Esophagus squamous epithelium (tissue), 5 donors: ENCODE measurements at regions not wholly inside any gene's neighbourhood (a gene's known extent, or its start where the extent isn't known, plus 50 kb on each side); places are given as distances from the start of the nearest gene placed in this dataset.

Source experiments
- DNase-seq: peaks from one replicate; lab custom pipeline; 2025; lab: John Stamatoyannopoulos, UW
- H3K27ac ChIP-seq, 4 donors: fragments of 200-600 bp; sonication (generic); one replicate each; pipeline ENCODE4 v1.5.1; 2016 to 2019; ENCODE audit warnings: mild to moderate bottlenecking in 1 of 4
- H3K27me3 ChIP-seq, 4 donors: fragments of 200-600 bp; sonication (generic); 1 replicate in 3 of 4; 2 replicates in 1 of 4; pipeline versions ENCODE4 v1.5.1 to v1.6.0; 2017 to 2021; ENCODE audit warnings: antibody characterized with exemption in 1 of 4
- H3K36me3 ChIP-seq, 3 donors: fragments of 200-600 bp; sonication (generic); one replicate each; pipeline ENCODE4 v1.5.1; 2016 to 2019
- H3K4me1 ChIP-seq, 3 donors: fragments of 200-600 bp; sonication (generic); one replicate each; pipeline ENCODE4 v1.5.1; 2017 to 2019
- H3K4me3 ChIP-seq, 4 donors: fragments of 200-600 bp; sonication (generic); 1 replicate in 3 of 4; 2 replicates in 1 of 4; pipeline ENCODE4 v1.5.1; 2016 to 2019; ENCODE audit warnings: mild to moderate bottlenecking in 2 of 4, moderate library complexity in 1 of 4
- H3K9me3 ChIP-seq, 3 donors: fragments of 200-600 bp; sonication (generic); one replicate each; pipeline ENCODE4 v1.5.1; 2016 to 2019
- POLR2A ChIP-seq, 4 donors: fragments of 450-650 bp; IDR thresholded peaks; one replicate each; pipeline ENCODE4 v1.6.1; 2017; ENCODE audit warnings: antibody characterized with exemption in 4 of 4, mild to moderate bottlenecking in 4 of 4, moderate library complexity in 3 of 4
- WGBS, 2 donors: methylation state at CpG; one replicate each; pipeline ENCODE4 v1.1.5; 2018; 5-methylcytosine and 5-hydroxymethylcytosine counted together
- intact Hi-C: fragments of 100-400 bp; cut with DNase I; formaldehyde crosslinking; loops from one replicate; pipeline ENCODE4 v1.15.0; 2022
- TF ChIP-seq, protein P1 (sequence below), 6 experiments: fragments of 450-650 bp in 4 of 6; fragments of 200-600 bp in 2 of 6; sonication (generic) in 2 of 6; IDR thresholded peaks; one replicate each; pipeline ENCODE4 v1.5.1; 2016 to 2019; ENCODE audit warnings: antibody characterized with exemption in 6 of 6, mild to moderate bottlenecking in 4 of 6, moderate library complexity in 4 of 6
- donor health status: DM: yes; HTN: yes; CAD: no.

- no peak for DNase-seq
- Histone ChIP-seq H3K4me1 (no peaks in the 10 kb centered on the region), H3K27ac (no peak overlapping the region), H3K4me3 (no peak overlapping the region), H3K27me3 (no peaks in the 10 kb centered on the region), H3K9me3 (no peaks in the 10 kb centered on the region), H3K36me3 (no peaks in the 10 kb centered on the region)
- WGBS, 2 donors: 22 to 45% methylated on average over 1 to 2 of the region's 2 CpGs
- intact Hi-C loops: no loop called here
- TF ChIP-seq POLR2A (IDR thresholded peaks at IDR 0.05): no peak
- TF ChIP-seq, protein P1, sequence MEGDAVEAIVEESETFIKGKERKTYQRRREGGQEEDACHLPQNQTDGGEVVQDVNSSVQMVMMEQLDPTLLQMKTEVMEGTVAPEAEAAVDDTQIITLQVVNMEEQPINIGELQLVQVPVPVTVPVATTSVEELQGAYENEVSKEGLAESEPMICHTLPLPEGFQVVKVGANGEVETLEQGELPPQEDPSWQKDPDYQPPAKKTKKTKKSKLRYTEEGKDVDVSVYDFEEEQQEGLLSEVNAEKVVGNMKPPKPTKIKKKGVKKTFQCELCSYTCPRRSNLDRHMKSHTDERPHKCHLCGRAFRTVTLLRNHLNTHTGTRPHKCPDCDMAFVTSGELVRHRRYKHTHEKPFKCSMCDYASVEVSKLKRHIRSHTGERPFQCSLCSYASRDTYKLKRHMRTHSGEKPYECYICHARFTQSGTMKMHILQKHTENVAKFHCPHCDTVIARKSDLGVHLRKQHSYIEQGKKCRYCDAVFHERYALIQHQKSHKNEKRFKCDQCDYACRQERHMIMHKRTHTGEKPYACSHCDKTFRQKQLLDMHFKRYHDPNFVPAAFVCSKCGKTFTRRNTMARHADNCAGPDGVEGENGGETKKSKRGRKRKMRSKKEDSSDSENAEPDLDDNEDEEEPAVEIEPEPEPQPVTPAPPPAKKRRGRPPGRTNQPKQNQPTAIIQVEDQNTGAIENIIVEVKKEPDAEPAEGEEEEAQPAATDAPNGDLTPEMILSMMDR (IDR thresholded peaks at IDR 0.05): no peak
These were observed 282.6 kb upstream of the DPYD start for GRCh38 chr1:98203466-98203865.

GRCh38 chr1:98201666-98202081, 280.8 kb upstream of the DPYD start:
- Histone ChIP-seq H3K27ac (no peak overlapping the region), H3K36me3 (no peaks in the 10 kb centered on the region), H3K9me3 (no peaks in the 10 kb centered on the region), H3K4me3 (no peak overlapping the region), H3K27me3 (no peaks in the 10 kb centered on the region), H3K4me1 (no peaks in the 10 kb centered on the region)
- 31 to 38% methylated on average over 4 of the region's 4 CpGs for WGBS, 2 donors
- no peak for TF ChIP-seq POLR2A (IDR thresholded peaks at IDR 0.05)
- TF ChIP-seq, protein P1 (IDR thresholded peaks at IDR 0.05): no peak
- no peak for DNase-seq
- intact Hi-C loops: no loop called here

DNA sequence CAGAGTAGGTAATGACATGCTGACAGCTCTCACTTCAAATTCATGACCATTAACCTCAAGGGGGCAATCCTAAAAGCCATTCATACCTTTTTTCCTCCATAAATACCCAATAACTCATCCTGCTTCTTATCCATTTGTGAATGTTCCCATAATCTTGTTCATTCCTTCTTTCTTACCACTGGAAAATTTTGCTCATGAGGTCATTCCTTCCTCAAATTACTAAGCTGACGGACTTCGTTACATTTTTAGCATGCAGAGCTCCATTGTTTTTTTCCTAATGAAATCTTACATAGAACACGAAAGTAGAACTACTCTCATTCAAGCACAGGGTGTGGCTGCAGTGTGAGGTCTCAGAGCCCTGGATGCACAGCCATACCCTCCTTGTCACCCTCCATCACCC, 276.5 kb upstream of the DPYD start:
- no peaks in the 10 kb centered on the region for H3K27me3 ChIP-seq
- H3K27ac ChIP-seq: no peak overlapping the region
- H3K9me3 ChIP-seq: no peaks in the 10 kb centered on the region
- no peak for DNase-seq
- H3K4me3 ChIP-seq: no peak overlapping the region
- TF ChIP-seq POLR2A (IDR thresholded peaks at IDR 0.05): no peak
- TF ChIP-seq, protein P1 (IDR thresholded peaks at IDR 0.05): no peak
- H3K4me1 ChIP-seq: no peaks in the 10 kb centered on the region
- H3K36me3 ChIP-seq: no peaks in the 10 kb centered on the region
- 87 to 95% methylated on average over 3 of the region's 3 CpGs for WGBS, 2 donors
- intact Hi-C loops: no loop called here

DNA sequence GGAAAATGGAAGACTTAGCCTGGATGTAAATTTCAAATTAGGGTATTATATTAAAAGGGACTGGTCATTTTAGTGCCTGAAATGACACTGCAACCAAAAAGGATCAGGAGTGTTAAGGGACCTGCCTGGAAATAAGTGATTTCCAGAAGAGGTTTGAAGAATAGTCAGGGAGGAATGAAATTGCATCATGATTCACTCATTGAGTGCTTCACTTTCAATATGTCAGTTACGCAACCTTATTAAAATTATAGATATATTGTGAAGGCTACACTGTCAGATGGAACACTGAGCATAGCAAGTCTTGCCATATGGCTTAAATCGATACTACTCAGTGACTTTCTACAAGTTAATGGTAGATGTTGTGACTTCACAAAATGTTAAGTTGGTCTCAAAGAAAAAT, 275.2 kb upstream of the DPYD start:
- Histone ChIP-seq H3K27ac (no peak overlapping the region), H3K27me3 (no peaks in the 10 kb centered on the region), H3K4me1 (no peaks in the 10 kb centered on the region), H3K4me3 (no peak overlapping the region), H3K36me3 (no peaks in the 10 kb centered on the region), H3K9me3 (no peaks in the 10 kb centered on the region)
- intact Hi-C loops: no loop called here
- WGBS, 2 donors: 87 to 92% methylated on average over 2 of the region's 2 CpGs
- no peak for TF ChIP-seq POLR2A (IDR thresholded peaks at IDR 0.05)
- TF ChIP-seq, protein P1 (IDR thresholded peaks at IDR 0.05): no peak
- no peak for DNase-seq

DNA sequence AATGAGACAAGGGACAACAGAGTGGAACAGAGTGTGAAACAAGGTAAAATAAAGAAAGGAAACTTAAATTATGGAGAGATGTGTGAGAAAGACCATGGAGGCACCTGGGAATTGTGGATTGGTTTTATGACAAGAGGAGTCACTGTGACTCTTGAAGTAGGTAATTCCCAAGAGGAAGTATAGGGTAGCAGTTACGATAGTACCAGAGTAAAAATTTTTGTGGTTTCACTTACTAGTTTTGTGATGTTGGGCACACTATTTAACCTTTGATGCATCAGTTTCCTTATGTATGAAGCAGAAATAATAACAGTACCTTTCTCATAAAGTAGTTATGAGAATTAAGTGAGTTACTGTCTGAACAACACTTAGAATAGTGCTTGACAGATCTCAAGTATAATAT, 267.9 kb upstream of the DPYD start:
- 55 to 68% methylated on average over 1 of the region's 1 CpG for WGBS, 2 donors
- DNase-seq: no peak

More for the DNA sequence above, 267.9 kb upstream of the DPYD start:
- H3K27me3 ChIP-seq: no peaks in the 10 kb centered on the region
- no peak overlapping the region for H3K4me3 ChIP-seq
- H3K9me3 ChIP-seq: no peaks in the 10 kb centered on the region
- H3K36me3 ChIP-seq: no peaks in the 10 kb centered on the region
- no peak overlapping the region for H3K27ac ChIP-seq
- H3K4me1 ChIP-seq: no peaks in the 10 kb centered on the region
- TF ChIP-seq, protein P1 (IDR thresholded peaks at IDR 0.05): no peak
- intact Hi-C loops: no loop called here
